Activated CD4-positive, alpha-beta T cell treated with anti-CD3 and anti-CD28 coated beads, Interleukin-2, amount 50 U/mL, for 4 hours (primary cell): ENCODE measurements at regions not wholly inside any gene's neighbourhood (a gene's known extent, or its start where the extent isn't known, plus 50 kb on each side); places are given as distances from the start of the nearest gene placed in this dataset.
"Not testable (repeated sequence)": the region's sequence is repeated elsewhere in the genome, so short reads cannot be mapped to it uniquely, and the experiment has no call there.

ENCODE experiments used
- DNase-seq, 2 experiments: peaks; one replicate each; pipeline ENCODE4 v3.0.0-alpha.2; 2020

DNA sequence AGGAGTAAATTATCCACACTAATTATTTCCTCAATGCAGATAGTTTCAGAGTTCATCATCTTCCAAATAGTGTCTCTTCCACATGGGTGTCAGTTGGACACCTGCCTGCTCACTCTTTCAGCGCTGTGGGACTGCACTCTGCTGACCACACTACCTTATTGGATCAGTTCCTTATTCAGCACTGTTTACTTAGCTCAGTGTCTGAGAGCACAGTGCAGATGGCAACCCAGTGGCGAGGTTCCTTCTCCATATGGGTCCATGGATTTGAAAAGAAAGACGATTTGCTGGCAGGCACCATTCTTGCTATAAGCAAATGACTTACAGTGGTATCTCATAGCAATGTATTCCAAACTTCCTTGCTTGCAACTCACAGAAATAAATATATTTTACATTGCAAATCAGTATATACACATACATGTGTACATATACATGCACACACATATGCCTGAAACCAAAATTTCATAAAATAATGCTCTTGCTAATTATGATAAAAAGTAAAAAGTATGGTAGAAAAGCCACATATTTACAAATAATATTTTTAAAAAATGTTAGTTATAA is 354.8 kb downstream of the INSIG2 start:
- DNase-seq = no peak

DNA sequence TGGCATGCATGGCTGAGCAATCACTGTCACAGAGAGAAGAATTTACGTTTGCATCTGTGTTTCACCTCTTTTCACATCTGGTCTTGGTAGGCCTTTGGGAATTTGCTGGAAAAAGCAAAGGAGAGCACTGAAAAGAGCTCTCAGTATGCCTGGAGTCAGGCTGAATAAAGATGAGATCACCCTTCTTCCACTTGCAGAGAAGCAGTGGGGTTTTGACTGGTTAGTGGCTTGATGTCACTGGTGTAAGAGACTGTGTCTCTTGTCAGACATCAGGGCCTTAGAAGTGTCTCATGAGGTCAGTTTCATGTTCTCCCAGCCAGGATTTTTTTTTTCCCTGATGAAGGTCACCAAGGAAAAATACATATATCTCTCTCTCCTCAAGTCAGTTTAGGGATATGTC is 353.8 kb downstream of the INSIG2 start:
- no peak for DNase-seq

DNA sequence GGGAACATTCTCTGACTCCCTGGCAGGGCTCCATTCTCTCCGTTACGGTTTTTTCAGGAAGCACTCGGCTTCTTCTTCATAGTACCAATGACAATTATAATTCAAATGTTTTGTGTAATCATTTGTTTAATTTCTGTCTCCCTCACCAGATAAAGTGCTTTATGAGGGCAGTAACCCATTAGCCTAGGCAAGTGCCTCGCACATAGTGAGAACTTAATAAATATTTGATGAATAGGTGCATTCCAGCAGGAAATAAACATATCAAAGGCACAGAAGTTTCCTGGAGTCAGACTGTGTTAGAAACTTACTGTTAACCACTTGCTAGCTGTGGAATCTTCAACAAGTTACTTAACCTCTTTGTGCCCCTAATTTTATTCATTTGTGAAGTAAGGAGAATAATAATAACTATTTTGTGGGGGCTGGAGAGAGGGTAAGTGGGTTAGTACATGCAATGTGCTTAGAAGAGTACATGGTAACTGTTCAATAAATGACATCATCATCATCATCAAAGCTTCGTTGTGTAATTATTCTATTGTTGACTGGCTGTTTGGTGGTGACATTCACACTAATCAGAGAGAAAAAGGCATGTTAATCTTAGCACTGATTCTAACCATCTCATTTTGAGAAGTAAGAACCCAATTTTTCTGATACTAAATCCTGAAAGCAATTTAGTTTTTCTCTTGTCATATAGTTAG is 352.3 kb downstream of the INSIG2 start:
- no peak for DNase-seq

DNA sequence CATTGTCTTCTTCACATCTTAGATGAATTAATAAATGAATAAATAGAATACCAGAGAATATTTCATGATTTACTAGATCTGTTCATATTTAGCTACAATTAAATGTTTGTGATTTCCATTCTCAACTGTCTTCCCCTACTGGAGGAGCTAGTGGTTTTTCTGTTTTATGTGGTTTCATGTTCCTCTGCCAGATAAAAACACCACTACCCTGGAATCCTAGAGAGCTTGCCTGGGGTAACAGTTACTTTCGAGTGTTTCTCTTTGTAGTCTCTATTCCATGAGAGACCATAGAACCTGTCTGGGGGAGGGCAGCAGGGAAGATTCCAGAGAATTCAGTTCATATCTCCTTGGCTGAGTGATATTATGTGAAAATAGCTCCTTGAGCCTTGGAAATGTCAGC is 349.2 kb downstream of the INSIG2 start:
- no peak for DNase-seq

DNA sequence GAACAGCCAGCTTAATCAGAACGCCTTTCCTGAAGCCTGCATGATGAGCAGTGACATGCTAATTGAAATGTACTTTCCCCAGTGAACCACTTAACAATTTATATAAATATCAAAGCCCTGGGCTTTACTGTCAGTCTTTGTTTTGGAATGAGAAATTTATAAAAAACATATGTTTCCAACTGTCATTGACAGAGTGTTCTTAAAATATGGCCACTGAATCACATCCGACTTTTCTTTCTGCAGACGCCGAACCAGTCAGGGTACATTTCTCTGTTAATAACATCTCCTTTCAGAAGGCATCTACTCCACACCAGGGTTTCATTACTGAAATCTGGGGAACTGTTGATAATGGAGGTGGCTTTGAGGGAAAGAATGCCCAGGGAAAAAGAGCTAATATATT is 343.7 kb downstream of the INSIG2 start:
- DNase-seq = no peak

DNA sequence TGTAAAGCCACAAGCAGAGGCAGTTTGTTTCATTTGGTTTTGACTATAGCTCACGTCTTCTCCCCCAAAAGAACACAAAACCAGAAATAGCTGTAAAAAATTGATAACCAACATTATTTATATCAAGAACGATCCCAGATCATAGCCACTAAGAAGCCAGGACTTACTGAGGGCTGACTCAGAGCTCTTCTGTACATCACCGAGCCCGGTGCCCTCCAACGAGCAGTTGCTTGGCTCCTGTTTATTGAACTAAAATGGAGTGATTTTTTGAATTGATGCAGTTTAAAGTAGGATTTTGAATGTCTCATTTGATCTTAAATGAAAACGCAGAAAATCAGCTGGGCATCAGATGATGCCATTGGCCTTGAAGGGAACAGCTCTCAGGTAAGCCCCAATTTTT is 343.3 kb downstream of the INSIG2 start:
- DNase-seq = no peak

DNA sequence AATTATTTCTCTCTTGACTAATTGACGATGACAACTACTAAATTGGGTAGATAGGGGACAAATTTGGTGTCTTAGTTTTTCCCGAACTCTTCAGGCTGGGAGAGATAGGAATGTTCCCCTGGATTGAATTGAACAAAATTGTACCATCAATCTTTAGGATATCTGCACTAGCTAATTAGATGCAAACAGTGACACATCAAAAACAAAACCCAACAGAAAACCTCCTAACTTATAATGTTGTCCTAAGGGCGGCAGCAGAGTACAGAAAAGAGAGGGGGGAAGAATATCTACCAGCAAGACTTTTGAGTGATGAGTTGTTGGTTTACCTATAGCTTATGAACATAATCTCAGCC is 342.9 kb downstream of the INSIG2 start:
- DNase-seq = no peak

DNA sequence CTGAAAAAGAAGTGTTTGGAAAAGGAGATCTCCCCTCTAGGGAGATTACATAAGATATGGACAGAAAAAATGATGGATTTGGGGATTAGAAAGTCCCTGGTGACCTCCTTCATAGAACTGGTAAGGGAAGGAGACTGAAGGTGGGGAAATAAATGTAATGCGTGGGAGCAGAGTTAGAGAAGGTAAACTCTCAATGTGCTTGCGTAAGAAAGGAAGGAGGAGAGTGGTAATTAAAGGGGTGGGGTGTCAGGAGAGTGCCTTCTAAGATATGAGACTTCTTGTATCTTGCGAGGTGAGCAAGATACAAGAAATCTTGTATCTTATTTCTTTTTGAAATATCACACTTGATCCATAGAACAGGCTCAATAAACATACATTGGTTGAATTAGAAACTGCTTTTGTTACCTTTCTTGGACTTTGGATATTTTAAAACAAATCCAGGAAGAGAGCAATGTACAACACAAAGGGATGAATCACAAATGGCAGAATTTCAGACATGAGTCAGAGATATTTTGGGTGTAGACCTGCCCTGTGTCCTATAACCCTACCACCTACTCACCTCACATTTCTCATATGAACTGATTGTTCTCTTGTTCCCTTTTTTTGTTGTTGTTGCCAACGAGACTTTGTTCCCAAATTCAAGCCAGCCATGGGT is 342.4 kb downstream of the INSIG2 start:
- no peak for DNase-seq

DNA sequence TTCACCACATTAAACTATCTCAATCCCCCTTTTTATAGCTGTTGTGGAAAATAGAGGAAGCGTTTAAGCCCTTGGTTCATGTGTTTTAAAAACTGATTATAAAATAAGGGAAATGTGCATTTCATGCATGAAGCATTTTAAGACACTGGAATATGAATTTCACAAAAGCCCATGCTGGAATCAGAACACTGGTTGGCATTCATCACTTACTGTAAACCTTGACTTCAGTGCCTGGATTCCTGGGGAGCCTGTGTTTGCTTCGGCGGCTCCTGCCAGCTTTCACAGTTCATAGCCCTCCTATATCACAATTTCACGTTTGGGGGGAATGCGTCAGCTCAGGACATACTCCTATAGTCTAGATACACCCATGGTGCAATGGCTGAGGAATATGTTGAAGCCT is 336.9 kb downstream of the INSIG2 start:
- no peak for DNase-seq

DNA sequence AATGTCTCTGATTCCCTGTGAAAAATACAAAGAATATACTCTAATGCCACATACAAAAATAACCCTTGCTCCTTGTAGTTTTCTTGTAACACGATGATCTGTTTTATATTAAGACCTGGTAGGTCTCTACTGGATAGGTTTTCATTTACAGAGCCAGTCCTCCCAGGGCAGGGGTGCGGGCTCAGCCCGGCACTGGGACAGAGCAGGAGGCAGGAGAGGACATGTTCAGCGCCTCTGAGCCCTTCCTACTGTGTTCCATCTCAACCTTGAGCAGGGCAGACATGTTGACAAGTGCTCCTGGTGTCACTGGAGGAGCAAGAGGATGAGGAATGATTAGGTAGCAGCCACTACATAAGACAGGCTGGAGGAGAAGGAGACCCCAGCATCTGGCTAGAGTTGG is 335.5 kb downstream of the INSIG2 start:
- no peak for DNase-seq

DNA sequence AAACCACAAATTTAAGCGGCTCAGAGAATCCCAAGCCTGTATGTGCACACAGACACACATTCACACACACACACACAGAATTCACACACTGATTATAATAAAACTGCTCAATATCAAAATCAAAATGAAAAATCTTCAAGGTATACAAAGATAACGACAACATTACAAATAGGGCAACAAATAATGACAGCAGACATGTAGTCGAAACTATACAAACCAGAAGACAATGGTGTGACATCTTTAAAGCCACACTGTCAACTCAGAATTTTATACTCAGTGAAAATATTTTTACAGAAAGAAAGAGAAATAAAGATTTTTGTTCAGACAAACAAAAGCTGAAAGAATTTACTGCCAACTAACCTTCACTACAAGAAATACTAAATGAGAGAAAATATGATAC is 333.4 kb downstream of the INSIG2 start:
- no peak for DNase-seq

DNA sequence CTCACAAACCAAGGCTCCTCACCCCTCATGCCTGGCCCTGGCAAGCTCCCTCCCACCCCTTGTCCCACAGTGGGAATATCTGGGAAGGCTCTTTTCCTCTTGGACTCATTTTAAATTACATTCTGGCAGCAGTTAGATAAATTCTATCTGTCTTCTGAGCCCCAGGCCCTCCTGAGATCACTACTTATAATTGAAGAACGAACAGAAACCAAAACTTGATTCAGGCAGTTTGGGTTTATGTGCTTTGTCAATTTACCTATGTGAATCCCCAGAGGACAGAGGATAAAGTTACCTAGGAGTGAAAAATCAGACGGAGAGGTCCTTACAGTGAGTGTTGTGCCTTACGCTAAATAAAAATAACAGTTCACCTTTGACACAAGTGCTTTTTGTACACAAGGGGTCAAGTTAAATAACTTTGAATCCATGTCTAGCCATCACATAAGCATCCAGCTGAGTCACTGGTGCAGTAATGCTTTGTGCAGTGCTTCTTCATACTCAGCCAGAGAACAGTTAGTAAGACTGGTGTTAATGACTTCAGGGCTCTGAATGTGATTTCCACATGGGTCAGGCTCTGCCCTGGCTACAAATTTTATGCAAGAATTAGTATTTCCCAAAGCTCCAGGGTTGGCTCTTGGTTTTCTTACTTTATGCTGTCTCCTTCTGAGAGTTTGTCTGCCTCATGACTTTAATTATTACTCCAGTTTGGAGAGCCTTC is 329.3 kb downstream of the INSIG2 start:
- DNase-seq = no peak

DNA sequence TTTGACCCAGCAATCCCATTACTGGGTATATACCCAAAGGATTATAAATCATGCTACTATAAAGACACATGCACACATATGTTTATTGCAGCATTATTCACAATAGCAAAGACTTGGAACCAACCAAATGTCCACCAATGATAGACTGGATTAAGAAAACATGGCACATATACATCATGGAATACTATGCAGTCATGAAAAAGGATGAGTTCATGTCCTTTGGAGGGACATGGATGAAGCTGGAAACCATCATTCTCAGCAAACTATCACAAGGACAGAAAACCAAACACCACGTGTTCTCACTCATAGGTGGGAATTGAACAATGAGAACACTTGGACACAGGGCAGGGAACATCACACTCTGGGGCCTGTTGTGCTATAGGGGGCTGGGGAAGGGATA is 326.9 kb downstream of the INSIG2 start:
- DNase-seq = not testable (repeated sequence)

DNA sequence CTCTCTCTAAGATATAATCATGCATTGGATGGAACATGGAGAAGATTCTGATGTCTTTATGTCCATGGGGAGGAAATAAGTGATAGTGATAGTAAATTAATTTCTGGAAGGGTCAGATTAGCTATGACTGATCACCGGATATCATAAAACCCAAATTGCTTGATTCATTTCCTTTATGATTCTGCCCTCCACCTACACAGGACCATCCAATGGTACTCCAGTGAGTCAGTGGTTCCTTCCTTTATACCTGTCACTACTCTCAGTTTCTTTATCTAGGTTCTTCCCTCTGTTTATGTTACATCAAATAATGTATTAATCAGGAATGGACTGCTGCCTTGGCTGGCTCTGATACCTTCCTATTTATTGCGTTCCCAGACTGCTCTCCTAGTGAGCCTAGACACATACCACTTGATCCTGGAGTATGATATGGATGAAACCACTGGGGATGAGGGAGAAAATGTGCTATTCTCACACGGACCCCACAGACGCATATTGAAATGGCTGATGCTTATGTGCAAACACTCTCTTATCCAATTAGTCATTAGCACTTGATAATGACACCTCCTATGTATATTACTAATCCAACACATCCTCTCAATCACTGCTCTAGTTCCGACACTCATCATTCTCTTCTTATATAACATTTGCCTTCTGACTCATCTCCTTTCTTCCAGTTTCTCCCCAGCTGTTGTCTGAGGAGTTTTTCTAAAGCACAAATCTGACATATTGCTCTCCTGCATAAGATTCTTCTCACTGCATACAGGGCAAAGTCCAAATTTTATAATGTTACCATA is 315.6 kb downstream of the INSIG2 start:
- DNase-seq = no peak

DNA sequence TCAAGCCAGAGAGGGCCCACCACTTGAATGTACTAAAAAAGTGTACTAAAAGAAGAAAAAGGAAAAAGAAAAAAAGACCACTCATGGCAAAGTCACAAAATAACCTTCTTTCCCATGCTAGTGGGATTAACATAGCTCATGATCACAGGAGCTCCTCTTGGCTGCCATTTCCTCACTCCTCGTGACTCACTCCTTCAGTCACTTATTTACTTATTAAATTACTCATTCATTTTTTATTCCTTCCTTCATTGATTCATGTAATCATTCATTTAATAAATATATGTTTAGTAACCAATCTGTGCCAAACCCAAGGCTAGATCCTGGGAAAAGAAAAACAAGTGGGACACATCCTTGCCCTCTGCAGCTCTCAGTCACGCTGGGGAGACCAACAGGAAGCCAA is 300.5 kb downstream of the INSIG2 start:
- DNase-seq = no peak

DNA sequence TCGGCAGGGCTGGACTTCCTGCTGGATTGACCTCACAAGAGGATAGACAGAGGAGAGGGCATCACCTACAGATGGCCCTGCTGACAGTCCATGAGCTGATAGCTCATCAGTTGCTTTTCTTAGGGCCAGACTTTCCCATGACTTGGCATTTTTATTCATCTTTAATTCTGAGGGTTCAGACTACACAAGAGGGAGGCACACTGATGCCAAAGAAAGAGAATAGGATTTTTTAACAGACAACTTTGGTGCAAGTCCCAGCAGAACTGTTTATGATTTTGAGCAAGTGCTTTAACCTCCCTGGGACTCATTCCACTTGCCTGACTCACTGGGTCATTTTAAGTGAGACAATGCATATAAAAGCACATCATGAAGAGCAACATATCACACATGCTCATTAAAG is 299.2 kb downstream of the INSIG2 start:
- no peak for DNase-seq

DNA sequence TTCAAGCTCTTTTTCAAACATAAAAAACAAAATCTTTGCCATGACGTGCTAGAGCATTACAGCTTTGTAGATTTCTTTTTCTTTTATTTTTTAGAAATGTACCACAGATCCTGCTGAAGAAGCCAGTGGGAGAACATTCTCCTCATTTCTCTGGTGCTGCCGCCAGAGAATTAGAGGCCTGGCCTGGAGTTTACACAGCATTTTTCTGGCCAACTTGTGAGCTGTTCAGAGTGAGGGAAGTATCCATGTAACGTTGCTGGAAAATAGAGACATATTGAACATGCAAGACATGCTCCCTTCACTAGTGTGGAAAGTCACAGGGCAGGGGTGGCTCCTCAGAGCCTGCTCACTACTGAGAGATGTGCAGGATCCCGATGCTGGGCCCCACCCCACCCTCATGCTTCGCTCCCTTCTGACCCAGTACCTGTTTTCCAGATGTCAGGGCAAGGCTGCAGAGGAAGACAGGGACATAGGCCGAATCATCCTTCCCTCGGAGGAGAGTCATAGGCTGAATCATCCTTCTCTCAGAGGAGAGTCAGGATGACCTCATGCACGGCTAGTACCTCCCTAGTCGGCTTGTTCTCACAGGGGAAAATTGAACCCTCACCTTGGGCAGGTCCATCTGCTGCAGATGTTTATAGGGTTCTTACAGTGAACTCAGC is 298.5 kb downstream of the INSIG2 start:
- DNase-seq = no peak

DNA sequence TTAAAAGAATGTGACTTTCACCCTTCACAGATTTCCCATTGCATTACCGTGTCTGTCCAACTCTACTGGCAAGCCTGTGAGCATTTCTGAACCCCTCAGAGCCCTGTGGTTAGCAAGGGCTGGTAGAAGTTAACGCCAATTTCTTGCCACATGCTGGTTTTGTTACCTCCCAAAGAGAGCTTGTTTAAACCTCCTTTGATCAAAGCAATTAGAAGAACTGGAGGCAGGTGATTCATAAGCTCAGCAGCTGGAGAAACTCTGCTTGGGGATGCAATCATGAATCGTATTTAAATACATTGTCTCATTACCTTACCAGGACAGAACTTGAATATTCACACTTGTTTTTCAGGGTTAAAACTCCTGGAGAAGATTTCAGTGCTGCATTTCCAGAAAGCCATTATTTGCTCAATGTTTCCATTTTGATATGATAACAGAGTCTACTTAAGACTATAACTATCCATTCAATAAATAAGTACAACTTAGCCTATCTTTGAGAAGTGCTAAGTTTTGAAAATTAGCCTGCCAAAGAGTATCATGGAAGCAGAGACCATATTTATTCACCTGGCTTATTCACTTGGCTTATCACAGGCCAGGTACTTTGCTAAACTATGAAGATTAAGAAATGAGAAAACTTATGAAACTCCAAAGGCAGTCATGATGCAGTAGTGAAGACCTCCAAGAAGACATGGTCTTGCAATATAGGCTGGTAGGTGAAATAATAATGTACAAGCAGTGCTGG is 292.8 kb downstream of the INSIG2 start:
- DNase-seq = no peak

DNA sequence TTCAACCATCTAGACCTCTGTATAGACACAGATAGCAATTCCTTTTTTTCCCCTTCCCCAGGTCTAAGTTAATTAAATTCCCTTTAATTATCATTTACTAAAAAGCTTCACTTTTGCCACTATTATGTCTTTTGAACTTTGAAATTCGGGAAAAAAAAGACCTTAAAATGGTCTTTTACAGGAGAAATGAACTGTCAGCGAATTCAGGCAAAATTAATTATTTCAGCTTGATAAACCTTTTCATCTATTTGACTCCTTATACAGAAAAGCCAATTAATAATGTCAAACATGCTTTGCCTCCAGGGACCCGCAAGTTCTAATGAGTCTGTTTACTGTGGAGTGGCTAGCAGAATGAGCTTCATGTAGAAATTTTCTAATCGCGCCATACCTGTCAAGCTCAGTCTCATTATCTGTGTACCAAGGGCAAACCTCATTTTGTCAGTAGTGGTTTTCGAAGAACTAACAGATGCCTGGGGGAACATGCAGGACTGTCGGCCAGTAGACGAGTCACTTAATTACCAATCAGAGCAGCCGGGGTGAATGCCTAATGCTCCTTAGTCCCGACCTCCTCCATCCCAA is 287.7 kb downstream of the INSIG2 start:
- DNase-seq = no peak

DNA sequence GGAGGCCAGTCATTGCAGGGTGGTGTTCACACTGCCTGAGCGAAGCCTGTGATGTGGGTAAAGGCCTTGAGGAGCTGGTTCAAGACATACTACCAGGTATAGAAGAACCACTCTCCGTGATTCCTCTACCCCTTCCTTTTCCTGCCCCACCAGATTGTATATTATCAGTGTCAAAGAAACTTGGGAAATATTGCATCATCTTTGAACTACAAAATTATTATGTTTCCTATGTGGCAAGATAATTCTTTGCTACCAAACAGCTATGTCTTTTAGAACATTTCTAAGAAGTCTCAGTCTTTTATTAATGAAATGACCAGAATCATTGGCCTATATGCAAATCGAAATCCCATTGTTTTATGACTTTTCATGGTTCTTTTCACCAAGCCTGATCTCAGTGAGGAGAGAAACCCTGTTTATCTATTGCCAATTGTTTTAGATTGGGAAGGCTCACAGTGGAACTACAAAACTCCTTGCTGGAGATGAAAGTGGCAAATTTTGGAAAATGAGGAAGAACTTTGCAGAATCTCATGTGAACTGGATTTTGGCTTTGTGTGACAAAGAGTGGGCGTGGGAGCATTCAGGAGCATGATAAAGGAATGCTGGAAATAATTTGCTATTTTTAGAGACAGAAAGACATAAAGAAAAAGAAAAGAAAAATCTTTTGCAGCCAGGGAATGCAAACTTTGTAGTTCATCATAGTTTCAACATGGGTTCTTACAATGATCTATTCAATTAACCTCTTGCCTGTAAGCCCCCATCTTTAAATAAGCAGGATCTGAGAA is 286.9 kb downstream of the INSIG2 start:
- no peak for DNase-seq
